Neural cell (in vitro differentiated cells): ENCODE measurements at regions not wholly inside any gene's neighbourhood (a gene's known extent, or its start where the extent isn't known, plus 50 kb on each side); places are given as distances from the start of the nearest gene placed in this dataset.

Source experiments
- CTCF ChIP-seq: fragments of 450-650 bp; IDR thresholded peaks from 2 replicates; pipeline ENCODE4 v1.5.1; 2014; ENCODE audit warnings: antibody characterized with exemption, mild to moderate bottlenecking, moderate library complexity; ENCODE audit not compliant: poor library complexity, severe bottlenecking
- EP300 ChIP-seq: fragments of 450-650 bp; conservative IDR thresholded peaks from 2 replicates; pipeline ENCODE4 v1.6.1; 2014; ENCODE audit warnings: antibody characterized with exemption, mild to moderate bottlenecking, moderate library complexity; ENCODE audit not compliant: poor library complexity, severe bottlenecking
- EZH2 ChIP-seq: fragments of 200-600, 300-800 bp; shearing (Covaris generic), sonication (generic); IDR thresholded peaks from 2 replicates; pipeline ENCODE4 v1.6.1; 2014; ENCODE audit warnings: antibody characterized with exemption, low read length, borderline replicate concordance, mild to moderate bottlenecking; ENCODE audit not compliant: insufficient read depth, poor library complexity, severe bottlenecking
- MXI1 ChIP-seq: fragments of 450-650 bp; conservative IDR thresholded peaks from 2 replicates; pipeline ENCODE4 v1.6.1; 2014; ENCODE audit warnings: antibody characterized with exemption, mild to moderate bottlenecking; ENCODE audit not compliant: poor library complexity, severe bottlenecking
- POLR2AphosphoS5 ChIP-seq: IDR thresholded peaks from 2 replicates; pipeline ENCODE4 v1.6.1; 2012
- RAD21 ChIP-seq: fragments of 450-650 bp; conservative IDR thresholded peaks from 2 replicates; pipeline ENCODE4 v1.6.1; 2014; ENCODE audit warnings: antibody characterized with exemption, mild to moderate bottlenecking, moderate library complexity
- REST ChIP-seq: IDR thresholded peaks from 2 replicates; pipeline ENCODE4 v1.6.1; 2012; ENCODE audit warnings: borderline replicate concordance
- SMC3 ChIP-seq: fragments of 450-650 bp; conservative IDR thresholded peaks from 2 replicates; pipeline ENCODE4 v1.6.1; 2014; ENCODE audit warnings: antibody characterized with exemption, mild to moderate bottlenecking, moderate library complexity; ENCODE audit not compliant: poor library complexity
- TAF1 ChIP-seq: IDR thresholded peaks from 2 replicates; pipeline ENCODE4 v1.6.1; 2012; ENCODE audit warnings: low read depth

GRCh38 chr5:143572671-143573070 is 169.2 kb upstream of the NR3C1 start:
- TF ChIP-seq CTCF (no peak), REST (no peak), MXI1 (no peak), SMC3 (no peak), TAF1 (no peak), EP300 (no peak), RAD21 (no peak), POLR2AphosphoS5 (no peak), EZH2 (no peak)
